SK-N-SH treated with all-trans-retinoic acid at 6 μM for 48 hours (cell line): ENCODE measurements at regions not wholly inside any gene's neighbourhood (a gene's known extent, or its start where the extent isn't known, plus 50 kb on each side); places are given as distances from the start of the nearest gene placed in this dataset.

ENCODE experiments used
- ATAC-seq: fragments of 200-7000 bp; cut with Tn5 transposase; 3 replicates; pipeline ENCODE4 v1.9.1; 2020; ENCODE audit warnings: mild to moderate bottlenecking, moderate library complexity
- ARNTL ChIP-seq: fragments of 450-650 bp; formaldehyde crosslinking; IDR thresholded peaks from 2 replicates; pipeline ENCODE4 v1.5.0; 2020; ENCODE audit warnings: low read depth, mild to moderate bottlenecking, moderate library complexity, borderline replicate concordance
- BACH2 ChIP-seq: fragments of 250-450 bp; sonication (Bioruptor Pico); IDR thresholded peaks from 2 replicates; pipeline ENCODE4 v1.9.0; 2021; ENCODE audit warnings: mild to moderate bottlenecking, borderline replicate concordance
- CREB5 ChIP-seq: fragments of 250-450 bp; sonication (Bioruptor Pico); IDR thresholded peaks from 2 replicates; pipeline ENCODE4 v1.5.1; 2020; ENCODE audit warnings: low read depth, mild to moderate bottlenecking, moderate library complexity
- CSRNP3 ChIP-seq: fragments of 250-450 bp; sonication (Bioruptor Pico); IDR thresholded peaks from 2 replicates; pipeline ENCODE4 v1.5.1; 2021; ENCODE audit warnings: mild to moderate bottlenecking, moderate library complexity
- ESRRG ChIP-seq: fragments of 250-450 bp; sonication (Bioruptor Pico); IDR thresholded peaks from 2 replicates; pipeline ENCODE4 v1.6.1; 2021; ENCODE audit warnings: mild to moderate bottlenecking
- GLIS3 ChIP-seq: fragments of 250-450 bp; sonication (Bioruptor Pico); IDR thresholded peaks from 2 replicates; pipeline ENCODE4 v1.5.0; 2020; ENCODE audit warnings: mild to moderate bottlenecking, moderate library complexity
- ISL1 ChIP-seq: fragments of 250-450 bp; sonication (Bioruptor Pico); IDR thresholded peaks from 2 replicates; pipeline ENCODE4 v2.1.2; 2022; ENCODE audit warnings: mild to moderate bottlenecking, moderate library complexity
- PATZ1 ChIP-seq: fragments of 250-450 bp; sonication (Bioruptor Pico); IDR thresholded peaks from 2 replicates; pipeline ENCODE4 v1.8.0; 2020; ENCODE audit warnings: mild to moderate bottlenecking, moderate library complexity, borderline replicate concordance
- POU6F1 ChIP-seq: fragments of 250-450 bp; sonication (Bioruptor Pico); IDR thresholded peaks from 2 replicates; pipeline ENCODE4 v1.8.0; 2021; ENCODE audit warnings: low read depth, mild to moderate bottlenecking, moderate library complexity, borderline replicate concordance
- PPARA ChIP-seq: fragments of 250-450 bp; sonication (Bioruptor Pico); IDR thresholded peaks from 2 replicates; pipeline ENCODE4 v1.5.0; 2020; ENCODE audit warnings: mild to moderate bottlenecking, borderline replicate concordance
- RARB ChIP-seq: fragments of 250-450 bp; sonication (Bioruptor Pico); IDR thresholded peaks from 2 replicates; pipeline ENCODE4 v1.8.0; 2021; ENCODE audit warnings: mild to moderate bottlenecking, moderate library complexity
- TCF4 ChIP-seq: fragments of 250-450 bp; sonication (Bioruptor Pico); IDR thresholded peaks from 2 replicates; pipeline ENCODE4 v1.8.0; 2021; ENCODE audit warnings: mild to moderate bottlenecking, moderate library complexity, borderline replicate concordance
- TOX ChIP-seq: fragments of 250-450 bp; sonication (Bioruptor Pico); IDR thresholded peaks from 2 replicates; pipeline ENCODE4 v1.8.0; 2021; ENCODE audit warnings: mild to moderate bottlenecking, moderate library complexity, borderline replicate concordance
- TSHZ2 ChIP-seq: fragments of 250-450 bp; sonication (Bioruptor Pico); IDR thresholded peaks from 2 replicates; pipeline ENCODE4 v1.5.0; 2020; ENCODE audit warnings: mild to moderate bottlenecking, moderate library complexity
- ZC3H10 ChIP-seq: fragments of 250-450 bp; sonication (Bioruptor Pico); IDR thresholded peaks from 2 replicates; pipeline ENCODE4 v1.5.1; 2021; ENCODE audit warnings: mild to moderate bottlenecking, moderate library complexity
- ZFP3 ChIP-seq: fragments of 250-450 bp; sonication (Bioruptor Pico); IDR thresholded peaks from 2 replicates; pipeline ENCODE4 v1.5.0; 2020; ENCODE audit warnings: mild to moderate bottlenecking, moderate library complexity
- ZFP30 ChIP-seq: fragments of 450-650 bp; formaldehyde crosslinking; IDR thresholded peaks from 2 replicates; pipeline ENCODE4 v1.5.0; 2022; ENCODE audit warnings: mild to moderate bottlenecking, moderate library complexity
- ZNF565 ChIP-seq: fragments of 450-650 bp; formaldehyde crosslinking; conservative IDR thresholded peaks from 2 replicates; pipeline ENCODE4 v1.5.0; 2020; ENCODE audit warnings: low read depth, mild to moderate bottlenecking, moderate library complexity
- ZNF70 ChIP-seq: fragments of 450-650 bp; formaldehyde crosslinking; IDR thresholded peaks from 2 replicates; pipeline ENCODE4 v1.5.0; 2020; ENCODE audit warnings: mild to moderate bottlenecking, moderate library complexity

- no peak for ATAC-seq
- TF ChIP-seq POU6F1 (no peak), ZNF565 (CRISPR knock-in tag) (no peak), CSRNP3 (CRISPR knock-in tag) (no peak), ZFP3 (CRISPR knock-in tag) (no peak)
Observed at GRCh38 chr15:47582233-47582632, 135.1 kb upstream of the SEMA6D start.

- ATAC-seq = no peak
- no peak for TF ChIP-seq GLIS3 (CRISPR knock-in tag)
- TF ChIP-seq BACH2 = no peak
- no peak for TF ChIP-seq RARB
- TF ChIP-seq ZFP30 = no peak
- TF ChIP-seq ZNF565 (CRISPR knock-in tag) = no peak
Observed at GRCh38 chr15:47584316-47584715, 133.0 kb upstream of the SEMA6D start.

- ATAC-seq = no peak
- TF ChIP-seq RARB (no peak), TOX (CRISPR knock-in tag) (no peak), GLIS3 (CRISPR knock-in tag) (no peak), TSHZ2 (CRISPR knock-in tag) (no peak), ZNF70 (CRISPR knock-in tag) (no peak), ESRRG (CRISPR knock-in tag) (no peak), ARNTL (CRISPR knock-in tag) (no peak), CREB5 (CRISPR knock-in tag) (no peak), ZC3H10 (CRISPR knock-in tag) (no peak), TCF4 (CRISPR knock-in tag) (no peak), ISL1 (no peak), BACH2 (no peak), PATZ1 (CRISPR knock-in tag) (no peak), PPARA (CRISPR knock-in tag) (no peak)
- TF ChIP-seq, all 23 proteins: peak for 0
Observed at GRCh38 chr15:47586653-47587224, 130.6 kb upstream of the SEMA6D start.
